ENCODE measurements at regions not wholly inside any gene's neighbourhood (a gene's known extent, or its start where the extent isn't known, plus 50 kb on each side); places are given as distances from the start of the nearest gene placed in this dataset.

GRCh38 chr6:137816688-137817618 is 50.1 kb upstream of the TNFAIP3 start:
- TF ChIP-seq CTCF (IDR thresholded peaks at IDR 0.05; ENCODE audit: insufficient read depth, low read length) = no peak
- TF ChIP-seq SPI1 (IDR thresholded peaks at IDR 0.05; ENCODE audit: borderline replicate concordance, low read depth) = no peak
- no peak for TF ChIP-seq REST (IDR thresholded peaks at IDR 0.05; ENCODE audit: insufficient replicate concordance, low read depth)
- TF ChIP-seq POLR2AphosphoS5 (IDR thresholded peaks at IDR 0.05; ENCODE audit: low read depth) = no peak
- DNase-seq (ENCODE audit: low read depth in 1 of 2, low spot score in 1 of 2) = no peak
- Histone ChIP-seq H3K27ac (replicated peaks) (no peak overlapping the region), H3K4me3 (replicated peaks; ENCODE audit: insufficient read depth, low read length) (no peak overlapping the region), H3K27me3 (ENCODE audit: insufficient read depth, poor library complexity, severe bottlenecking) (no peaks in the 10 kb centered on the region)

Data from HL-60 (cell line).